A673 (cell line): ENCODE measurements at regions not wholly inside any gene's neighbourhood (a gene's known extent, or its start where the extent isn't known, plus 50 kb on each side); places are given as distances from the start of the nearest gene placed in this dataset.

Experiments used
- BruUV-seq: library from RNA; stranded (reverse); fragments of 400-500 nt; replicated peaks from 2 replicates; lab custom pipeline; 2021; lab: Mats Ljungman, UMichigan
- CTCF ChIA-PET: fragments of 300-600 bp; sonication (Branson Sonifier 250); formaldehyde crosslinking; loops from one replicate; lab custom pipeline; 2022; ENCODE audit warnings: antibody characterized with exemption; lab: Charles Lee
- POLR2A ChIA-PET: fragments of 300-600 bp; sonication (Branson Sonifier 250); formaldehyde crosslinking; loops from one replicate; lab custom pipeline; 2022; ENCODE audit warnings: antibody characterized with exemption; ENCODE audit not compliant: low non-redundant PET; lab: Charles Lee
- DNase-seq: peaks from one replicate; pipeline ENCODE4 v3.0.0-alpha.2; 2015; ENCODE audit warnings: low spot score
- H3K27ac ChIP-seq: fragments of 200-600 bp; sonication (generic); 2 replicates; pipeline ENCODE4 v1.5.1; 2016; ENCODE audit warnings: mixed run types, low read depth, mild to moderate bottlenecking, mixed read lengths, antibody characterized with exemption, low read length; ENCODE audit not compliant: poor library complexity, severe bottlenecking
- H3K27me3 ChIP-seq: fragments of 200-600 bp; sonication (generic); replicated peaks from 2 replicates; pipeline ENCODE4 v1.6.1; 2017; ENCODE audit warnings: mixed run types, low read depth, mild to moderate bottlenecking, mixed read lengths, antibody characterized with exemption, low read length; ENCODE audit not compliant: insufficient read depth, poor library complexity
- H3K36me3 ChIP-seq: fragments of 200-600 bp; sonication (generic); 2 replicates; pipeline ENCODE4 v1.6.1; 2016; ENCODE audit warnings: mixed run types, mild to moderate bottlenecking, mixed read lengths, antibody characterized with exemption, low read length; ENCODE audit not compliant: insufficient read depth, poor library complexity, severe bottlenecking
- H3K4me1 ChIP-seq: fragments of 200-600 bp; sonication (generic); 2 replicates; pipeline ENCODE4 v1.6.1; 2017; ENCODE audit warnings: mixed run types, mild to moderate bottlenecking, mixed read lengths, antibody characterized with exemption, low read length; ENCODE audit not compliant: insufficient read depth, poor library complexity, severe bottlenecking
- H3K4me3 ChIP-seq: fragments of 200-600 bp; sonication (generic); 2 replicates; pipeline ENCODE4 v1.5.1; 2016; ENCODE audit warnings: low read depth, mixed run types, mild to moderate bottlenecking, mixed read lengths, low read length; ENCODE audit not compliant: poor library complexity, severe bottlenecking
- H3K9me3 ChIP-seq: fragments of 200-600 bp; sonication (generic); 2 replicates; pipeline ENCODE4 v1.6.1; 2016; ENCODE audit warnings: mixed run types, low read depth, mild to moderate bottlenecking, mixed read lengths, antibody characterized with exemption, low read length; ENCODE audit not compliant: poor library complexity, severe bottlenecking
- CTCF ChIP-seq: fragments of 300-800, 200-600 bp; sonication (generic); conservative IDR thresholded peaks from 2 replicates; pipeline ENCODE4 v1.5.1; 2017; ENCODE audit warnings: low read depth, mild to moderate bottlenecking, antibody characterized with exemption, low read length, moderate library complexity, mixed read lengths
- EZH2 ChIP-seq: fragments of 200-600 bp; sonication (generic); IDR thresholded peaks from 2 replicates; pipeline ENCODE4 v1.6.1; 2017; ENCODE audit warnings: borderline replicate concordance, low read depth, mild to moderate bottlenecking, mixed read lengths, antibody characterized with exemption, low read length; ENCODE audit not compliant: poor library complexity, severe bottlenecking
- intact Hi-C: fragments of 100-400 bp; cut with micrococcal nuclease; formaldehyde crosslinking; loops from one replicate; pipeline ENCODE4 v1.10.0; 2022; ENCODE audit not compliant: unreplicated experiment

DNA sequence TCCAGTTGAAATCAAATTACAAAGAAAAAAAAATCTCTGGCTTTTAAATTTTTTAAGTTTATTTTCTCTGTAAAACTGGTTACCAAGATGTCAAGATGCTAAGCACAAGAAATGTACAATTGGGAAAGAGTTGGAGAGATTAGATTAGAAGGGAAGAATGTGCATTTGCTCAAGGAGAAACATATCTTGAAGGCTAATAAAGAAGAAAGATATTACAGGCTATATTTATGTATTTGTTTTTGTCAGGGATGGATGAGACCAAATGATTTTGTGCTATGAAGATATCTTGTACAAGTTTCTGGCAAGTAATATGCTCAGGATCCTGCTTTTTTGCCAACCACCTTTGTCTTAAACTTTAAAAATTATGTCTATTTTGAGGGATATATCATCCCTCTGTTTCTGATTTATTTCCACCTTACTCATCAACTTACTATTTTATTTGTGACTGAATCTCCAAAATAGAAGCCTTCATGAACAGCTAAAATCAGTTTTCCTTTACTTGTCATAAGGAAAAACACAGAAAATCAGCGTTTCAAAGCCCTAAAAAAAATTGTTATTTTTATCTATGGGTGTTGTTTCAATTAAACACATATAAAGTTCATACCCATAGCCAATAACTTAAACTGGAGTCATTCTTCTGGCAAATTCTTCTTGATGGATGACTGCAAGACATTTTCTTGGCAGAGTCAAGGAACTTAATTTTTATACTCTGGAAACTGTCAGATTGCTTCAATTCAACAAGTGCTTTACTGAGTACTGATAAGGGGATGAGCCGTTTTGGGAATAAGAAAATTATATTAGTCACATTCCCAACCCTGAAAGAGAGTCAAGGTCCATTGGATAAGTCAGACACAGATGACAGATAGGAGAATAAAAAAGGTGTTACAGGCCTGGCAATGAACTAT, 141.8 kb downstream of the CTH start:
- POLR2A ChIA-PET = no interaction called here

GRCh38 chr1:70553567-70553956, 142.5 kb downstream of the CTH start:
- ChIA-PET CTCF (no interaction called here), POLR2A (no interaction called here)

More for the DNA sequence above, 141.8 kb downstream of the CTH start:
- Histone ChIP-seq H3K9me3 (no peaks in the 10 kb centered on the region), H3K27ac (no peak overlapping the region), H3K36me3 (no peaks in the 10 kb centered on the region), H3K27me3 (no peaks in the 10 kb centered on the region), H3K4me3 (no peak overlapping the region), H3K4me1 (no peaks in the 10 kb centered on the region)
- no peak for TF ChIP-seq CTCF
- CTCF ChIA-PET = no interaction called here
- DNase-seq = peak; percentile 4
- intact Hi-C loops = no loop called here
- BruUV-seq = no TSS peak

GRCh38 chr1:70554341-70554740, 143.3 kb downstream of the CTH start:
- TF ChIP-seq CTCF (no peak), EZH2 (no peak)
- Histone ChIP-seq H3K4me3 (no peak overlapping the region), H3K27ac (no peak overlapping the region), H3K4me1 (no peaks in the 10 kb centered on the region), H3K9me3 (no peaks in the 10 kb centered on the region), H3K36me3 (no peaks in the 10 kb centered on the region), H3K27me3 (no peaks in the 10 kb centered on the region)
- POLR2A ChIA-PET = no interaction called here
- BruUV-seq = no TSS peak
- DNase-seq = no peak
- intact Hi-C loops = no loop called here
- CTCF ChIA-PET = no interaction called here

More at GRCh38 chr1:70553567-70553956, 142.5 kb downstream of the CTH start:
- Histone ChIP-seq H3K36me3 (no peaks in the 10 kb centered on the region), H3K27ac (no peak overlapping the region), H3K4me3 (no peak overlapping the region), H3K4me1 (no peaks in the 10 kb centered on the region), H3K27me3 (no peaks in the 10 kb centered on the region), H3K9me3 (no peaks in the 10 kb centered on the region)
- no TSS peak for BruUV-seq
- TF ChIP-seq EZH2 (no peak), CTCF (no peak)
- intact Hi-C loops = no loop called here
- DNase-seq = no peak
